Spinal cord (tissue), 9 donors: ENCODE measurements at regions not wholly inside any gene's neighbourhood (a gene's known extent, or its start where the extent isn't known, plus 50 kb on each side); places are given as distances from the start of the nearest gene placed in this dataset.

Experiments
- DNase-seq, 6 donors: peaks; one replicate each; pipeline versions ENCODE4 v3.0.0 to v3.0.0-alpha.2; 2013 to 2015; ENCODE audit warnings: low spot score in 6 of 6, low read depth in 4 of 6
- H3K27ac ChIP-seq: one replicate; pipeline ENCODE4 v1.5.1; 2013; ENCODE audit warnings: low read depth, low read length, control low read depth
- H3K27me3 ChIP-seq: one replicate; pipeline ENCODE4 v1.6.1; 2013; ENCODE audit warnings: low read length; ENCODE audit not compliant: control insufficient read depth, insufficient read depth
- H3K36me3 ChIP-seq: one replicate; pipeline ENCODE4 v1.6.1; 2013; ENCODE audit warnings: low read length; ENCODE audit not compliant: control insufficient read depth, insufficient read depth
- H3K4me1 ChIP-seq: one replicate; pipeline ENCODE4 v1.6.1; 2013; ENCODE audit warnings: low read length; ENCODE audit not compliant: control insufficient read depth, insufficient read depth
- H3K4me3 ChIP-seq: one replicate; pipeline ENCODE4 v1.5.1; 2013; ENCODE audit warnings: low read depth, low read length, control low read depth
- H3K9me3 ChIP-seq: one replicate; pipeline ENCODE4 v1.6.1; 2013; ENCODE audit warnings: low read length; ENCODE audit not compliant: control insufficient read depth, insufficient read depth
- WGBS: methylation state at CpG from one replicate; pipeline ENCODE4 v1.1.5; 2013; ENCODE audit warnings: missing lambda C conversion rate; ENCODE audit not compliant: insufficient coverage; 5-methylcytosine and 5-hydroxymethylcytosine counted together
- donor health status: healthy.

DNA sequence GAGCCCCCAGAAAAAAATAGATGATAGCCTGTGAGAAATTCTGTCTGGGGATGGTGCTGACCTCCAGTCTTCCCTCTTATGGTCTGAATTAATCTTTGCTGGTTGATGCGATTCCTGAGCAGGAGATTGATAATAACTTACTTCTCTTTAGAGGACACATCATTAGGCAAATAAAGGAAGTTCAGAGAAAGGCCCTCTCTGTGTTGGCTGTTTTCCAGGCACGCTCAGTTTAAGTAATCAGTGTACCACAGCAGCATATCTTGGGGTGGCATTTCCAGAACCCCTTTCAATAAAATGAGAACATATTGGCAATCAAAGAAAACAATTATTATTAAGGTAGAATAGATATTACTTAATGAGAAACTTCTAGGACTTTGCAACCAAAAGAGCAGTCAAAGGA lies 1129.3 kb upstream of the RAG2 start:
- peak in 1 of 6 donors; percentile 2 for DNase-seq
- H3K27ac ChIP-seq = no peak overlapping the region
- no peaks in the 10 kb centered on the region for H3K36me3 ChIP-seq
- no peaks in the 10 kb centered on the region for H3K4me1 ChIP-seq
- no peaks in the 10 kb centered on the region for H3K27me3 ChIP-seq
- no peaks in the 10 kb centered on the region for H3K9me3 ChIP-seq
- WGBS = no CpG with 5 or more reads among the region's 2 CpGs
- no peak overlapping the region for H3K4me3 ChIP-seq

GRCh38 chr11:37724315-37724714 lies 1126.3 kb upstream of the RAG2 start:
- H3K27me3 ChIP-seq = no peaks in the 10 kb centered on the region
- no peaks in the 10 kb centered on the region for H3K36me3 ChIP-seq
- no peak for DNase-seq
- H3K4me3 ChIP-seq = no peak overlapping the region
- no peaks in the 10 kb centered on the region for H3K4me1 ChIP-seq
- H3K27ac ChIP-seq = no peak overlapping the region
- H3K9me3 ChIP-seq = no peaks in the 10 kb centered on the region
- WGBS = 86% methylated on average over 3 of the region's 4 CpGs

DNA sequence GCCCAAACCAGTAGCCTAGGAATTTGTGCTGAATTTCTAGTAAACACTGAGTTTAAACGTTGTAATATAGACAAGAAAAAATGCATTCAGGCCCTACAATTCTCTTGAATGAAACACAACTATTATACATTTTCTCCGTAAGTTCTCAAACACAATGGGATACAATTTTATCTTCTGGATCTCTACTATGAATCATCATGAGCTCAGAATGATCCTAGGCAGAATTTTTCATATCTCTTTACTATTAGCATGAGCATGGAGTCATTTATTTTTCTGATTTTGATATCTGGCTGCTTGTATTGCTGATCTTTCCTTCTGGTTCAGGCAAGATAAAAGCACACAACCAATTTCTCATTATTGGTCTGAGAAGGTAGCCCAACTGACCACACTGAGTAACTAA lies 1123.4 kb upstream of the RAG2 start:
- Histone ChIP-seq H3K36me3 (no peaks in the 10 kb centered on the region), H3K4me1 (no peaks in the 10 kb centered on the region), H3K27me3 (no peaks in the 10 kb centered on the region), H3K27ac (no peak overlapping the region), H3K9me3 (no peaks in the 10 kb centered on the region), H3K4me3 (no peak overlapping the region)
- no peak for DNase-seq
- no CpG with 5 or more reads among the region's 2 CpGs for WGBS

DNA sequence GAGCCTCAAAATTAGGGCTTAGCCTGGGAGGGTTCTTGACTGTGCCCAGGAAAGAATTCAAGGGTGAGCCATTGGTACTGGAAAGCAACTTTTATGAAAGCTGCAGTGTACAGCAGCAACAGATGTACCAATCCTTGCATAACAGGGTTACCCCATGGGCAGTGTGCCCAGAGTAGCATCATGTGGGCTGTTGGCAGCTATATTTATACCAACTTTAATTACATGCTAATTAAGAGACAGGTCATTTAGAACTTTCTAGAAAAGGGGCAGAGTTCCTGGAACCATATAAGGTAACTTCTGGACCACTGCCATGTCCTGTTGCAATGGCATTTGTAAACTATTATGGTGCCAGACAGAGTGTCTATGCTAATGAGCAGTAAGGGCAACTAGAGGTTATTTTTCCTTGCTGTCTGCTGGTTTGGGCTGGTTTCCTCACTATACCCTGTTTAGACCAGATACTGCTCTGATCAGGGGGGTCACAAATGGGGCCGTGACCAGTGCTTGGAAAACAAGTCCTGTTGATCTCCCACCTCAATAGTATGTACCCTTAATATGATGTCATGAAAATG lies 1120.5 kb upstream of the RAG2 start:
- no peaks in the 10 kb centered on the region for H3K36me3 ChIP-seq
- H3K4me1 ChIP-seq = no peaks in the 10 kb centered on the region
- H3K27me3 ChIP-seq = no peaks in the 10 kb centered on the region
- H3K4me3 ChIP-seq = no peak overlapping the region
- DNase-seq = peak in 1 of 6 donors; percentile 10
- no peaks in the 10 kb centered on the region for H3K9me3 ChIP-seq
- no peak overlapping the region for H3K27ac ChIP-seq
- WGBS = no CpG with 5 or more reads among the region's 1 CpG

- DNase-seq = peak in 4 of 6 donors; percentile 8 to 76 (median 28)
- 17% methylated on average over 1 of the region's 3 CpGs for WGBS
- Histone ChIP-seq H3K36me3 (no peaks in the 10 kb centered on the region), H3K27me3 (no peaks in the 10 kb centered on the region), H3K4me3 (no peak overlapping the region), H3K4me1 (no peaks in the 10 kb centered on the region), H3K9me3 (no peaks in the 10 kb centered on the region), H3K27ac (no peak overlapping the region)
These were observed 1114.2 kb upstream of the RAG2 start for GRCh38 chr11:37712251-37712650.

- H3K4me1 ChIP-seq = no peaks in the 10 kb centered on the region
- no CpG with 5 or more reads among the region's 1 CpG for WGBS
- peak in 3 of 6 donors; percentile 17 to 88 (median 69) for DNase-seq
- no peaks in the 10 kb centered on the region for H3K27me3 ChIP-seq
- no peak overlapping the region for H3K4me3 ChIP-seq
- H3K36me3 ChIP-seq = no peaks in the 10 kb centered on the region
- H3K27ac ChIP-seq = no peak overlapping the region
- H3K9me3 ChIP-seq = no peaks in the 10 kb centered on the region
These were observed 1112.0 kb upstream of the RAG2 start for GRCh38 chr11:37710031-37710430.

GRCh38 chr11:37704791-37705190 lies 1106.8 kb upstream of the RAG2 start:
- H3K4me1 ChIP-seq = no peaks in the 10 kb centered on the region
- H3K9me3 ChIP-seq = no peaks in the 10 kb centered on the region
- DNase-seq = no peak
- H3K36me3 ChIP-seq = no peaks in the 10 kb centered on the region
- H3K4me3 ChIP-seq = no peak overlapping the region
- no peak overlapping the region for H3K27ac ChIP-seq
- no peaks in the 10 kb centered on the region for H3K27me3 ChIP-seq
- WGBS = no CpG with 5 or more reads among the region's 2 CpGs

DNA sequence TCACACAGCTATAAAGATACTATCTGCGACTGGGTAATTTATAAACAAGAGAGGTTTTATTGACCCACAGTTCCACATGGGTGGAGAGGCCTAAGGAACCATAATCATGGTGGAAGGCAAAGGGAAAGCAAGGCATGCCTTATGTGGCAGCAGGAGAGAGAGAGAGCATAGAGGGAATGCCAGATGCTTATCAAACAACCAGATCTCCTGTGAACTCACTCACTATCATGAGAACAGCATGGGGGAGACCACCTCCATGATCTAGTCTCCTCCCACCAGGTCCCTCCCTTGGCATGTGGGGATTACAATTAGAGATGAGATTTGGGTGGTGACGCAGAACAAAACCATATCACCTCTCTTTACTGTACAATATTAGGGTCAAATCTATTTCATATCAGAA lies 1101.6 kb upstream of the RAG2 start:
- Histone ChIP-seq H3K4me1 (no peaks in the 10 kb centered on the region), H3K27me3 (no peaks in the 10 kb centered on the region), H3K27ac (no peak overlapping the region), H3K4me3 (no peak overlapping the region), H3K36me3 (no peaks in the 10 kb centered on the region), H3K9me3 (peaks cover 6% of the 10 kb centered on the region)
- no peak for DNase-seq
- WGBS = no CpG with 5 or more reads among the region's 2 CpGs

DNA sequence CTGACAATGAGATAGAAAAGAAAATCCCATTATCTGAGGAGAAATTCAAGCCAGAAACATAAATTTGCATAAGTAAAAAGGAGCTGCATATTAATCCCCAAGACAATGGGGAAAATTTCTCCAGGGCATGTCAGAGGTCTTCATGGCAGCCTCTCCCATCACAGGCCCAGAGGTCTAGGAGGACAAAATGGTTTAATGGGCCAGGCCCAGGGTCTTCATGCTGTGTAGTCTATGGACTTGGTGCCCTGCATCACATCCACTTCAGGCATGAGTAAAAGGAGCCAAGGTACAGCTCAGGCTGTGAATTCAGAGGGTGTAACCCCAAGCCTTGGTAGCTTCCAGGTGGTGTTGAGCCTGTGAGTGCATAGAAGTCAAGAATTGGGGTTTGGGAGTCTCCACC lies 1097.2 kb upstream of the RAG2 start:
- Histone ChIP-seq H3K36me3 (no peaks in the 10 kb centered on the region), H3K4me3 (no peak overlapping the region), H3K4me1 (no peaks in the 10 kb centered on the region), H3K27me3 (no peaks in the 10 kb centered on the region), H3K9me3 (peaks cover 7% of the 10 kb centered on the region), H3K27ac (no peak overlapping the region)
- DNase-seq = no peak

DNA sequence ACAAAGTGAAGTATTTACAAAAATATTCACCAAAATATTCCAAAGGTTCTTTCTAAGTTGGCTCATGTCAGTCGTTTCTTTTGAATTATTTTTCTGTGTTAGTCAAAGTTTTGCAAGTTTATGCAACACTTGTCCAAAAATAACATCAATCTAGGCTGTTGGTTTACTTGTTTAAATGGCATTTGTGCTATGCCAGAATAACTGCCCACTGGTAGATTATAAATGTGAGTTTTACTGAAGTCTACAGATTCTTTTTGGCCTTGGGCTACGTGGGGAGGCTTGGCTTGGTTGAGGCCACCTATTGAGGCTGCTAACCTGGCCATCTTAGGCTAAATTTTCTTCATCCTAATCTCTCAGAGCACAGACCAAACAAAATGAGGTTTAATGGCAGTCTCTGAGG lies 1091.9 kb upstream of the RAG2 start:
- Histone ChIP-seq H3K4me3 (no peak overlapping the region), H3K27ac (no peak overlapping the region), H3K4me1 (no peaks in the 10 kb centered on the region), H3K9me3 (peaks cover 3% of the 10 kb centered on the region), H3K36me3 (no peaks in the 10 kb centered on the region), H3K27me3 (no peaks in the 10 kb centered on the region)
- no CpG with 5 or more reads among the region's 2 CpGs for WGBS
- no peak for DNase-seq
